GM19238 (cell line): ENCODE measurements at regions not wholly inside any gene's neighbourhood (a gene's known extent, or its start where the extent isn't known, plus 50 kb on each side); places are given as distances from the start of the nearest gene placed in this dataset.
"Not testable (repeated sequence)": the region's sequence is repeated elsewhere in the genome, so short reads cannot be mapped to it uniquely, and the experiment has no call there.

Source experiments
- DNase-seq: peaks from one replicate; pipeline ENCODE4 v3.0.0; 2011; ENCODE audit warnings: low spot score; ENCODE audit not compliant: insufficient read length

DNA sequence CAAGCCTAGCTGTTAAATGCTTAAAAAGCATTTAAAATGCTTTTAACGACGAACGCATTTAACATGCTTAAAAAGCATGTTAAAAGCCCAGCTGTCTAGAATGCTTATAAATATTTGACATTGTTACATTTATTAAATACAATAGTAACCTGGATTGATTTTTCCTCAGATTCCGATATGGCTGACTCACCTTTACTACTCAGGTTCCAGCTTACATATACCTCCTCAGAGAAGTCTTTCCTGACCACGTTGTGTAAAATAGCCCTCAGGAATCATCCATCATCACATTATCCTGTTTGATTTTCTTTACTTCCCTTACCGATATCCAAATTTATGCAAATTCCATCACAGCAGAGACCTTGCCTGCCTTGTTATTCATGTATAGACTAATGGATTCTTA, 51.4 kb downstream of the SLC41A2 start:
- DNase-seq: no peak

DNA sequence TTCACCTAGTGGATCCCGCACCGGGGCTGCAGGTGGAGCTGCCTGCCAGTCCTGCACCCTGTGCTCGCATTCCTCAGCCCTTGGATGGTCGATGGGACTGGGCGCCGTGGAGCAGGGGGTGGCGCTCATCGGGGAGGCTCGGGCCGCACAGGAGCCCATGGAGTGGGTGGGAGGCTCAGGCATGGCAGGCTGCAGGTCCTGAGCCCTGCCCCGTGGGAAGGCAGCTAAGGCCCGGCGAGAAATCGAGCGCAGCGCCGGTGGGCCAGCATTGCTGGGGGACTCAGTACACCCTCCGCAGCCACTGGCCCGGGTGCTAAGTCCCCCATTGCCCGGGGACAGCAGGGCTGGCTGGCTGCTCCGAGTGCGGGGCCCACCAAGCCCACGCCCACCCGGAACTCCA, 52.6 kb downstream of the SLC41A2 start:
- DNase-seq: not testable (repeated sequence)

DNA sequence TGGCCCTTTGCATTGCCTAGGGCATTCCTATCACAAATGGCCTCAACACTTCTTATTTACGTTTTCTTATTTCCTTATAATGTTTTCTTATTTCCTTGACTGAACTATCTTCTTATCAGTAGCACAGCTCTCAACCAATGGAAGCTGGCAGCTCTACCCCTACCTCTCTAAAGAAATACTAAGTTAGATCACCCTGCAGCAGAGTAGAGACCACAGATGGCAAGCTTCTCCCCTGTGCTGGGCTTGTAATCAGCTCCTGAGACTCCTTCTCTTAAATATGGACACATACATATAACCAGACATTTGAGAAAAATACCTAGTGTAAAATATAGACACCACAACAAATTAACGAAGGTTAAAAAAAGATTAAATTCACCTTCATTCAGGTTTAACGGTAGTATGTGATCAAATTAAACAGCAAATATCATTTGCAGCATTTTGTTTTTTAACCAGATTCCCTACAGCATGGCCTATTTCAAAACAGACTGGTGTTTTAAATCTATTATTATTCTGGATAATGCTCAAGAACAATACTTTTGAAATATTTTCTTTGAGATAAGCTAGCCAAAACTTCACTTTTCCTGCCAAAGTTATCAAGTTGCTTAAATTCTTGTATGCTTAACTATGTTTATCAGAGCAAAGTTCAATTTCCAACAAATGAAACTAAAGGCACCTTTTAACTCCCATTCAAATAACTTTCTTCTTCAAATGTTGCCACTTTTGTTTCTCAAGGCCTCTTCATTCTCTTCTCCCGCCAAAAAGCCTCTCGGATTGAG, 54.3 kb downstream of the SLC41A2 start:
- no peak for DNase-seq

DNA sequence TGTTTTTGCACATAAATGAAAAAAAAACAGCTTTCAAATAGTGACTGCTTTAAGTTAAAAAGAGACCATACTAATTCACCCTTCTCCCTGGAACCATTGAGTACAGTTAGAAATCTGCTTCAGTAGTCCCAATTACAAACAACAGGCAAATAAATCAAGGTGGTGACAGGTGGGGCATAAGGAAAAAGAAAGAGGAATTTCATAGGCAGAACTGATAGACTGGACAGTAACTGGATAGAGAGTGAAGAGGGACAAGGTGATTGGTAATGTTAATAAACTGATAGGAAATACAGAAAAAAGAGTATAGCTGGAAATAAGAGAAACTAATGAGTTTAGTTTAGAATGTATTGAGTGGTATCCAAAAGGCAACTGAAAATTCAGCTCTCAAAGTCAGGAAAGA, 56.0 kb downstream of the SLC41A2 start:
- no peak for DNase-seq

DNA sequence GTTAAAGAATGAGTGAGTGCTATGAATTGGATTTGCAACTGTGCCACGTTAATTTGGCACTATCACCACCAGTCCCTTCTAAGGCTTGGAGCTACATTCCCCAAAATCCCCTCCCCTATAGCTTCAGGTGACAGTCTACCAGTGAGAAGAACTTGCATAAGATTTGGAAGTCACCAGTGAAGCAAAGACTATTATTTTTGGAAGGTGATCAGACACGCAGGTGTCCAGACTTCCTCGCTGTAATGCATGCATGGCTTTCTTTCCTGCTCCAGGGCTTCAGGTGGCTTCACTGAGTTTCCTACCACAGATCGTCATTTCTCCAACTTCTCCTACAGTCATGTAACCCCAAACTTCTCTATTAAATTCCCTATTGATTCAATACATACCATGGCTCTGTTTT, 61.4 kb downstream of the SLC41A2 start:
- DNase-seq: no peak

DNA sequence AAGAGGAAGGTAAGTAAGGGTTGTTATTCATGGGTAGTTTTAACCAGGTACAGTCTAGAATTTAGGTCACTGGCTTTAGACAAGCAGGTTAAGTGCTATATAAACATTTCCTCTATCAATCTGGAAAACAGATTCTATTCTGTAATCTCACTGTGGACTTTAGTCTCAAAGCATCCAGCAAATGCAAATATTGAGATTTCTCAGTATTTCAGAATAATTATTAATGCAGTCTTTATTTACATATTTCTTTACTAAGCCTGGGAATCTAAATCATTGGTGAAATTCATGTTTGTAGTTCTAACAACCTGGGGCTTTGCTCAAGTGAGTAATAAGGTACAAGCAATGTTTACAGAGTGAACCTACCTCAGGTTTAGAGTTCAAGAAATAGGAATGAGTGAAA, 61.9 kb downstream of the SLC41A2 start:
- no peak for DNase-seq

DNA sequence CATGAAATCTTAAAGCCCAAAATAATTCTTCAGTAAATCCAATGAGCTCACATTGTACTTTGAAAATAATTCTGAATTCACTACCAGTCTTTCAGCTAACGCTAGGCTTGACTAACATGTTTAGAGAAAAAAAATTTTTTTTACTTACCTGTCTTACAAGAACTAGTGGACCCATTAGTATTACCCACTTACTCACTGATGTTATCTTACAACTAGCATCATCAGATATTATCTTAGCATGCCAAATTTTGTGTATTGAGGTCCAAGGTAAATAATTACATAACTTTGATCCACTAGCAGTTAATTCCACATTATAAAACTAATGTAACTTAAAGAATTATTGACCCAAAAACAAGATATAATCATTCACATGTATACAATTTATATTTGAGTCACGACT, 62.7 kb downstream of the SLC41A2 start:
- DNase-seq: no peak

DNA sequence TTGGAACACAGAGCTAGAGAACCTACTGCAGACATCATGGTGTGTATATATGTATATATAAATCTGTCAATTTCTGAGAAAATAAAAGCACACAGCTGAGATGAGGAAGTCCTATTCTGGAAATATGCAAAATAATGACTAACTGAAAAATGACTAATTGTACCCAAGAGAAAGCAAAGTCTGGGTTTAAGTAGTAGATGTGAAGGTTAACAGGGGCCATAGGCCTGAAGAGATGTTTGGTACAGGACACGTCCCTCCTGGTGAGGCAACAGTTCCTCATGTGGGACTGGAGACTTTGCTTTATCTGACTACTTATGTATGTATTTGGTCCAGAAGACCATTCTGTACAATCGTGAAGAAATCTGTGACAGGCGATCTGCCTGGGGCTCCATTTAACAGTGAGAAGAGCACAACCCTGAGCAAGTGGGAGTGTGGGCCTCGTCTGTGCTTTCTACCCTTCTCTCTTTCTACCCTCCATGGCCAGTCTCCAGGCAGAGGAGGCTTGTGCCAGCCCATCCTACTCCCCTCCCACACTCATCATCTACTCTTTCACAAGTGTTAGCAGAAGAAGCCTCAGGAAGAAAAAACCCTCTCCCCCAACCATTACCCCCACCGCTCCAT, 67.5 kb downstream of the SLC41A2 start:
- no peak for DNase-seq

DNA sequence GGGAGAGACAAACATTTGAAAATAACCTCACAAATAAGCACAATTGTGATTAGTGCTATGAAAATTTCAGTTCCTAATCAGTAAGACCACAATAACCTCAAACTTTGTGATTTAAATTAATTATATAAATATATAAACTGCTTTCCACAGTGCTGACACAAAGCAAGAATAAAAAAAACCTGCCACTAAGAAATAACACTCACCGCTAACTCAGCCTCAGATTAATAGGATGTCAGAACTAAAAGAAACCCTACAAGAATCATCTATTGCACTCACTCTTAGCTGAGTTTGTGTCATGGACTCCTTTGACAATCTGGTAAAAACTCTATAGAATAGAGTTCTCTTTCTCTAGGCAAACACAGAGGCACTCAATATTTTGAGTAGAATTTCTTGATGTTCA, 68.4 kb downstream of the SLC41A2 start:
- no peak for DNase-seq

DNA sequence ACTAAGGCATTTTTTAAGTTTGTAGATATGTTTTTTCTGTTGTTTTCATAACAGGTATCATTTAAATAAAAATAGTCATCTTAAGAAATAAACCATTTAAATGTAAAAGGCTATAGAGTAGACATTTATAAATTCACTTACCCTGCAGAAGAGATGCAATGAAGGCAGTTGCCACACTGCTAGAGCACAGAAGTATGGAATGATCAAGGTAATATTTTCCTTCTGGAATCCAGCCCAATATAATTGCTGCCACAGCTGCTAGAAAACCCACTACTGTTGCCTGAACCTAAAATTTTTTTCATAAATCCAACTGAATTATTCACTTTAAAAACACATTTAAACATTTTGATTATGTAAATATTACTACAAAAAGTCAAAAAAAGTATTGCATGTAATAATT, 69.2 kb downstream of the SLC41A2 start:
- no peak for DNase-seq

DNA sequence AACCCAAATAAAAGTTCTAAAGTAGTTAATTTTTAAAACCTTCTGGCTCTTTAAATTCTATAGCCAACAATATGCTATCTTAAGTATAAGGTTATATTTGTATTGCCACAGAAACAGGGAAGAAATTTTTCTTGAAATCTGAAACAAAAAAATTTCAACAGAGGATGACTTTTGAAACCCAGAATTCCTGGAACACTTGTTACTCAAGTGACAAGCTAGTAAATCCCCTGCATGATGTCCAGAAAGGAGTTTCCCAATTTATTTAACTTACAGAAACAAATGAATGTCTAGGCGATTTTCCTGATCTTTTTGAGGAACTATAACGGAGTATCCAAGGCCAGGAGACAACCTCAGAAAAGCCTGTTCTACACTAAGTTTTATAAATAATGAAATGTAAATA, 69.6 kb downstream of the SLC41A2 start:
- DNase-seq: no peak

DNA sequence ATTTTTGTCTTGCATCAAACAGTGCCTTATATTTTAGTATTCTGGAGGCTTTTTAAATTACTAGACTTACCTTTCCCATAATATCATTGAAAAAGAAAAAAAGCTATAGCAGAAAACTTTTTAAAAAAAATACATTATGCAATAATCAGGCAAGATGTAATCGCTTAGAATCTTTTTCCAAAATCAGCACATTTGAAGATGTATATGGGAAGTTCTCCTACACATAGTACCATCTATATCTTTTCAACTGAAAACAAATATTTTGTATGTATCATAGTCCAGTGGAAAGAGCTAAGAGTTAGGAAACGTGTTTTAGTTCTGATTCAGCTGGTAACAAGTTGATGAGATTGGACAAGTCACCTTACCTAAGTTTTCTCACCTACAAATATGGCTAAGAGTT, 70.6 kb downstream of the SLC41A2 start:
- no peak for DNase-seq

DNA sequence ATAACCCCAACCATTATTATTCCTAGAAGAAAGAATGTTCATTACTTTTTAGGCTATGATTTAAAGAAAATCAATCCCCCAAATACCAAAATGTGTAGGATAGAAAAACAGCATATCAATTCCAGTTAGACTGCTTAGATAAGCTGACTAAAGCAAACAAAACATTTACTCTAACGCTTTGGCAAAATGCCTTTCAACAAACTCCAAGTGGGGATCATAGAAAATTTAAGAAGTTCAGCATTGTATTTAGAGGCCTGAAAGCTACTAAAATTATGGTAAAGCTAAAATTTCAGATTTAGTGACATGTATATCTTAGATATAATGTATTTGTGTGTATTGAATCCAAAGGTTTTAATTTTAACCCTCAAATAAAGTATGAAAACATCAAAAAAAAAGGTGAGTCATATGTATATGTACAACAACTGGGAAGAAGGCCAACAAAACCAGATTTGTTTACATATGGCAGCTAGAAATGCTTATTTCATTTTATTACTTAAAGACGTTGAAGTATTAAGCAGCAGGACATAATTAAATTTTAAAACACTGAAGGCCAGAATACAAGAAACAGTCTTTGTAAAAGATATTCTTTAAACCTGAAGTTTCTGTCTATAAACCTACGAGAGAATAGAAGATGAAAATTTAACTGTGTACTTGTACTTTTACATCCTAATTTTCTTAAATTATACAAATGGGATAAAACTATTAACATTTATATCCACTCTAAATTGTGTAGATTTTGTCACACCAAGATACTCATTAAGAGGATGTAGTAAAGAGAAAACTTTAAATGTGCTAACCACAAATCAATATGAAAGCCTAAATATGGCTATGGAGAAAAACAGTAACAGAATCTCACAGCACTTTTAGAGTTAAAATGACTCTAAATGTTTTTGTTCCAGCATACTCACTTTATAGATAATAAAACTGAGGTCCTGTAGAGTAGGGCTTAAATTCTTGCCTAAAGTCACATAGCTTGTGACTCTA, 71.4 kb downstream of the SLC41A2 start:
- no peak for DNase-seq

DNA sequence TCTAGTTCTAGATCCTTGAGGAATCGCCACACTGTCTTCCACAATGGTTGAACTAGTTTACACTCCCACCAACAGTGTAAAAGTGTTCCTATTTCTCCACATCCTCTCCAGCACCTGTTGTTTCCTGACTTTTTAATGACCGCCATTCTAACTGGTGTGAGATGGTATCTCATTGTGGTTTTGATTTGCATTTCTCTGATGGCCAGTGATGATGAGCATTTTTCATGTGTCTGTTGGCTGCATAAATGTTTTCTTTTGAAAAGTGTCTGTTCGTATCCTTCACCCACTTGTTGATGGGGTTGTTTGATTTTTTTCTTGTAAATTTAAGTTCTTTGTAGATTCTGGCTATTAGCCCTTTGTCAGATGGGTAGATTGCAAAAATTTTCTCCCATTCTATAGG, 79.2 kb downstream of the SLC41A2 start:
- DNase-seq: not testable (repeated sequence)

DNA sequence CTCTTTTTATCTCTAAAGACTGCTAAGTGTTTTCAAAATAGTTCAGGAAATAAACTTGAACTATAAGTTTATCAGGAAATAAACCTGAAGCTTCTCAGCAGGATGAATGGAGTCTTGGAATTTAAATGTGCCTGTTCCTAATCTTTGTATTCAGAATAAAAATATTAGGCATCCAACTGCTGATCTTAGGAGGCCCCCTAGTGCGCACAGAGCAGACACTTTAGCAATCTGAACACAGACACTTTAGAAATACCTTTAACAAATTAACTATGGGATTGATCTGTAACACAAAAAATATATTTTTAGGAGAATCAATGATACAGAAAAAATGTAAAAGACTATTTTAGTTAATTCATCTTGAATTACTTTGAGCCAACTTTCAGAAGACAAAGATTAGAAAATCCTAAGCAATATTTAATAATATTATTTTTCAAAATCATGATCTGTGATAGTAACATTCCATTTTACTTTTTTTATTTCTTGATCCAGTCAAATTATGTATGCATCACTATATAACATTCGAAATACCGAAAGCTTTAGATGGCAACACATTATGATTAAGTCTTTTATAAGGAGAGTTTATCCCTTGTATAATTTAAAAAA, 80.9 kb downstream of the SLC41A2 start:
- DNase-seq: no peak

DNA sequence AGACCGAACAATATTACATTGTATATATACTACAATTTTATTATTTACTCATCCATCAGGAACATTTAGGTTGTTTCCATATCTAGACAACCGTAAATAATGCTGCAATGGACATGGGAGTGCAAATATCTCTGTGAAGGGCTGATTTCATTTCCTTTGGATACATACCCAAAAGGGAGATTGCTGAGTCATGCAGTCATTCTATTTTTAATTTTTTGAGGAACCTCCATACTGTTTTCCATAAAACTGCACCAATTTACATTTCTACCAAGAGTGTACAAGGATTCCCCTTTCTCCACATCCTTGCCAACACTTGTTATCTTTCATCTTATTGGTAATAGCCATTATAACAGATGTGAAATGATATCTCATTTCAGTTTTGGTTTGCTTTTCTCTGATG, 84.7 kb downstream of the SLC41A2 start:
- no peak for DNase-seq

DNA sequence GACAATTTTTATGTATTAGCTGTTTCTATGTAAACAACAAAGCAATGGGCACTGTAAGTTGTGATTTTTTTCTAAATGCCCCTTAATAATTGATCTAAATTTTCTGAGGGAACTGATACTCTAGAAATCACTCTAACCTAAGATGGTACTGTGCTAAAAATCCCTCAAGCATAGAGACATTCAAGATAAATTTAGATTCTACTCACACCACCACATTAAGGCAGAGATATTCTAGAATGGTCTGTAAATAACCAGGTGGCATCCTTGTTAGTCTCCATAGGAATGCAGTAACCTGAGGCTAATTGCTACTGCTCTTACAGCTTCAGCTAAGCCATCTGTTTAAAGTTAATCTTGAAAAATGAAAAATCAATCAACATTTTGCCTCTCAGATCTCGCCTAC, 87.3 kb downstream of the SLC41A2 start:
- no peak for DNase-seq

DNA sequence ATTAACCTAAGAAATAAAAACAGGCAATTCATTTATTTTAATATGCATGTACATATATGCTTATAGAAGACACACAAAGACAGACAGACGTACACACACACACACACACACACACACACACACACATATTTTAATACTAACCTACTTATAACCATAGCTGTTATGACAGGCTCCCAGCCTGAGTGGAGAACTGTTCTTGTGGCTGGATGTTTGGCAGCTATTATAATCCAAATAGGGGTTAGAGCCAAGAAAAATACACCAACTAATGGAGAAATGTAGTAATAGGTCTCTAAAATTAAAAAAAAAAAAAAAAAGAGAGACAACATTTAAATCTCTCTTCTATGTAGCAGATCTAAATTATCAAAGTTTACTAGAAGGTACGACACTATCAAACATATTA, 91.8 kb downstream of the SLC41A2 start:
- no peak for DNase-seq

DNA sequence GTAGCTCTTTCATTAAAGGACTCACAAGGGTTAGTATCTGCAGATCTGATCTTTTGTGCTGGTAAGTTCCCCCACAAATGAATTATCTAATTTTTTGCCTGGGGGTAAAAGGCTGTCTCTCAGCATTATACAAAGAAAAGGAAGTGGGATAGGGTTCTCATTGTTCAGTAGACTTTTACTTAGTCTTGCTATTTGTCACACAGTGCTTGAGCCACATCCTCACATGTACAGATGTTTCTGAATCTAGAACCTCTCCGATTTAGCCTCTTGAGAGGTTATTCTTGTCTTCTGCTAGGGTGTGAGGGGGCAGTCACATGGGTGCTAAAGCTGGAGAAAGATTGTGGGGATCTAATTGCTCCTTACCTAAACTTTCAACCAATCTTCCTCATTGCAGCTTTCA, 93.0 kb downstream of the SLC41A2 start:
- DNase-seq: peak; percentile 8

DNA sequence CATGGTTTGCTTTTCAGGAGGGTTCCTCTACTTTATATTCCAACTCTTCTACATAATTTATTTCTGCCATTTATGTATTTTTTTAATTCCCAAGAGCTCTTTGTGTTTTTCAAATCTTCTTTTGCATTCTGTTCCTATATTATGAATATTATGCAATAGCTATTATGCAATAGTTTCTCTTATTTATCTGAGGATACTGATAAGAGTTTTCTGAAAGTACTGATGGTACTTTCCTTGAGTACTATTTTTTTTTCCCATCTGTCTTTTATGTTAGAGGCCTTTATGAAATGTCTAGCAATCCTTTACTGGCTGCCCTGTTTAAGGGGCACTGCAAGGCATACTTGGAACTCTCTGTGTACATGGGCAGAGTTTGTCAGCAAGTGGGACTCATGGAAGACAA, 93.4 kb downstream of the SLC41A2 start:
- DNase-seq: no peak

DNA sequence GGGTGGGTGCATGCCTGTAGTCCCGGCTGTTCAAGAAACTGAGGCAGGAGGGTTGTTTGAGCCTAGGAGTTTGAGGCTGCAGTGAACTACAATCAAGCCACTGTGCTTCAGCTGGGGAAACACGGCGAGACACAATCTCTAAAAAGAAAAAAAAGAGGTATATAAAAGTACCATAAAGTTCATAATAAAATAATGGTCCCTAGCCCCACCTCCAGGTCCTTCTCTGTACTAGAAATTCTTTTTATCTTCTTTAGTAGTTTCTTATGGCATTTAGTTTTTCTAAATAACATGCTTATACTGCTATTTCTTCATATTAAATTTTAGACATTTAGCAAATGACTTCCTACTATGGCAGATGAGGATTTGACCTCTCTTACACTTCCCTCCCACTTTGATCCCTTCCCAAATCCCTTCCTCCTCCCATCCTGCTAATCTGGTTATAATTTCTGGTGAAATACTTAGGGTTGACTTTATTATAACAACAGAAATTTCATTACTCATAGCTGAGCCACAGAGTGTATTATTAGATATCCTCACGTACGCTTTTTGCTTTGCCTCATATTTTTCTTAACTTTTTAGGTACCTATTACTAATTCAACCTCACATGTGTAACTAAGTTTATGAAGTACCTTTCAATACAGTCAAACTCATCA, 94.7 kb downstream of the SLC41A2 start:
- DNase-seq: no peak
